ENCODE measurements at regions not wholly inside any gene's neighbourhood (a gene's known extent, or its start where the extent isn't known, plus 50 kb on each side); places are given as distances from the start of the nearest gene placed in this dataset.

DNA sequence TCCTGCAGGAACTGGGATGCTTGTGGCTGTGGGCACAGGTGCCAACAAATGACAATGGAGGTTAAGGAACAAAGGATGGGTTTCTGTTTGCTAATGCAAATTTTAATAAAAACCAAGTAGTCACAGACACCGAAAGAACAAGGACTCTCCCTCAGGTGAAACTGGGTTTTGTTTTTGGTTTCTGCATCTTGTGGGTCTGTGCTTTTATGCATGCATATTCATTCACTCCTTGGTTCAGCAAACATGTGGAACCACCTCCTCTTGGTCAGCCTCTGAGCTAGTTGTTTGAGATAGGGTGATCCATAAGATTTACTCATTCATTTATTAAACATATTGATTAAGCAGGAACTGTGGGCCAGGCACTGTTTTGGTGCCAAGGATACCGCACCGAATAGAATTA is 381.9 kb downstream of the CDK5RAP2 start:
- FAIRE-seq (no peak), DNase-seq (ENCODE audit: insufficient read length, low spot score) (no peak)
- TF ChIP-seq, protein P1, sequence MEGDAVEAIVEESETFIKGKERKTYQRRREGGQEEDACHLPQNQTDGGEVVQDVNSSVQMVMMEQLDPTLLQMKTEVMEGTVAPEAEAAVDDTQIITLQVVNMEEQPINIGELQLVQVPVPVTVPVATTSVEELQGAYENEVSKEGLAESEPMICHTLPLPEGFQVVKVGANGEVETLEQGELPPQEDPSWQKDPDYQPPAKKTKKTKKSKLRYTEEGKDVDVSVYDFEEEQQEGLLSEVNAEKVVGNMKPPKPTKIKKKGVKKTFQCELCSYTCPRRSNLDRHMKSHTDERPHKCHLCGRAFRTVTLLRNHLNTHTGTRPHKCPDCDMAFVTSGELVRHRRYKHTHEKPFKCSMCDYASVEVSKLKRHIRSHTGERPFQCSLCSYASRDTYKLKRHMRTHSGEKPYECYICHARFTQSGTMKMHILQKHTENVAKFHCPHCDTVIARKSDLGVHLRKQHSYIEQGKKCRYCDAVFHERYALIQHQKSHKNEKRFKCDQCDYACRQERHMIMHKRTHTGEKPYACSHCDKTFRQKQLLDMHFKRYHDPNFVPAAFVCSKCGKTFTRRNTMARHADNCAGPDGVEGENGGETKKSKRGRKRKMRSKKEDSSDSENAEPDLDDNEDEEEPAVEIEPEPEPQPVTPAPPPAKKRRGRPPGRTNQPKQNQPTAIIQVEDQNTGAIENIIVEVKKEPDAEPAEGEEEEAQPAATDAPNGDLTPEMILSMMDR (IDR thresholded peaks at IDR 0.05; ENCODE audit: insufficient read depth, missing control alignments) = no peak

DNA sequence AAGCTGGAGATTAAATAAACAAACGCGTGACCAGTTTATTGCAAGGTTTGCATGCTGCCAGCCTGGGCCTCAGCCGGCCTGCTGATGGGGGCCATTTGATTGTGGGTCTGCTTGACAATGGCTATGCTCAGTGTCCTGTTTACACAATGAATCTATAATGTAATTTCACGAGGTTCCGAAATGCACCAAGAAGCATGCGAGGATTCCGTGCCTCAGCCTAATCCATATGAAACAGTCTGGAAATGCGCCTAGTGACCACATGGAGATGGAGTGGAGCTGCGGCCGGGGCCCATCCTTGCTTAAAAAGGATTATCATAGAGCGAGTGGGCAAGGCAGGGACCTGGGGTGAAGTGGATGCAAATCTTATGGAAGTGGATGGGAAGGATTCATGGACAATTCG is 382.4 kb downstream of the CDK5RAP2 start:
- DNase-seq (ENCODE audit: insufficient read length, low spot score) (no peak), FAIRE-seq (no peak)
- TF ChIP-seq, protein P1 (IDR thresholded peaks at IDR 0.05; ENCODE audit: insufficient read depth, missing control alignments) = no peak

DNA sequence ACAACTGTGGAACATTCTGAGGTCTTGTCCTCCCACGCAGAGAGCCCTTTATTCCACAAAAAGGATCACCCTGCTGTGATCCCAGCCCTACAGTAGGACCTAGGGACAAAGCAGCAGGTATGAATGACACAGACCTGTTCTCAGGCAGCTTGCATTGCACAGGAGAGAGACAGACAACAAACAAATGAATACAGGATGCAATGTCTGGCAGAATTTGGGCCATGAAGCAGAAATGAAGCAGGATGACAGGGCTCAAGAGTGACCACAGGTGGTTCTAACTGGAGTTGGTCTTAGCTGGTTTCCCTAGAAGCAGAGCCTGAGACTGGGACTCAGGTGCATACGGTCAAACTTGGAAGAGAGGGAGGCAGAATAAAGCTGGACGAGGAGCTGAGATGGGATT is 388.8 kb downstream of the CDK5RAP2 start:
- TF ChIP-seq, protein P1 (IDR thresholded peaks at IDR 0.05; ENCODE audit: insufficient read depth, missing control alignments) = no peak
- no peak for FAIRE-seq
- DNase-seq (ENCODE audit: insufficient read length, low spot score) = no peak

DNA sequence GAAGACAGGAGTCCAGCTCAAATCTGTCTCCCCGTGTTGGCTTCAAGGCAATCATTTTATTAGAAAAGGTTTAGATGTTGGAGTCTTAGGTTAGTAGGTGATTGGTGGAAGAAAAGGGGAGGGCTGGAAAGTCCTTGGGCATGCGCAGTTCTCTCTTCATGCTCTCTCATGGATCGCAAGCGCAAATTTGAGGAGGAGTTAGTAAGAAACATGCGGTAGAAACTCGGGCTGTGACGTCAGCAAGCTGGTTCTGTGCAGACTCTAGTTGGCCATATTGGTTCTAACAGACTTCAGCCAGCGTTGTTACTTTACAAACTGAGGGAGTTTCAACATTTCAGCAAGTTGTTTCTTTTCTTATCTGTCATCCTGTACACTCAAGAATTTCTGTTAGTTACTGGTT is 392.2 kb downstream of the CDK5RAP2 start:
- DNase-seq (ENCODE audit: insufficient read length, low spot score) (no peak), FAIRE-seq (no peak)
- TF ChIP-seq, protein P1 (IDR thresholded peaks at IDR 0.05; ENCODE audit: insufficient read depth, missing control alignments) = no peak

DNA sequence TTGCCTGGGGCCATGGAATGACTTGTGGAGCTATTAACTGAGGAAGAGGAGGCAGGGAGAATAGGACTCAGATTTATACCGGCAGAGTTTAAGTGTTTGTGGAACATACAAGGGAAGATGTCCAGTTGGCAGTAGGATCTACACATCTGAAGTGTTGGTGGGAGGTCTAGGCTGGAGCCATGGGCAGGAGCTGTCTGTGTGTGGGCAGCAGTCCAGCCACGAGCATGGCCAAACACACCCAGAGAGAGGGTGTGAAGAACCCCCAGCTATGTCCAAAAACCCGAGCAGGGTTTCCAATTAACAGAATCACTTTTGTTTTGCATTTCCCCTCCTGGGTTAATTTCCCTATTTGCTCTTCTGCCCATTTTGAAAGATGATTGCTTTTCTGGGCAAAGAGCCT is 393.7 kb downstream of the CDK5RAP2 start:
- TF ChIP-seq, protein P1 (IDR thresholded peaks at IDR 0.05; ENCODE audit: insufficient read depth, missing control alignments) = no peak
- DNase-seq (ENCODE audit: insufficient read length, low spot score) (no peak), FAIRE-seq (no peak)

DNA sequence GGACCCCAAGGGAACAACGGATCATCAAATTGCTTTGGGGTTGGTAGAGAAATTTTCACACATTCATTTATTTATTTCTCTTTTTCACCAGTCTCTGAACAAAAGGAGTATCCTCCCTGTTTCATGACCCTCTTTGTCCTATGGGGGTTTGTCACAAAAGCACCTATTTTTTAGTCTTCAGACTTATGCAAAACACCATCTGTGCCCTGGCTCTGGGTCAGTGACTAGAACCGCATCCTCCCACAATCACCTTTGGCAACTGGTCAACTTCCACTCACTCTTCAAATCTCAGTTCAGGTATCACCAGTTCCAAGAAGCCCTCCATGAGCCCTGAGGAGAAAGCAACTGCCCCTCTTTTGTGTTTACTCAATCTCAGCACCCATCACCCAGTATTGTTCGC is 395.7 kb downstream of the CDK5RAP2 start:
- no peak for FAIRE-seq
- no peak for DNase-seq (ENCODE audit: insufficient read length, low spot score)

DNA sequence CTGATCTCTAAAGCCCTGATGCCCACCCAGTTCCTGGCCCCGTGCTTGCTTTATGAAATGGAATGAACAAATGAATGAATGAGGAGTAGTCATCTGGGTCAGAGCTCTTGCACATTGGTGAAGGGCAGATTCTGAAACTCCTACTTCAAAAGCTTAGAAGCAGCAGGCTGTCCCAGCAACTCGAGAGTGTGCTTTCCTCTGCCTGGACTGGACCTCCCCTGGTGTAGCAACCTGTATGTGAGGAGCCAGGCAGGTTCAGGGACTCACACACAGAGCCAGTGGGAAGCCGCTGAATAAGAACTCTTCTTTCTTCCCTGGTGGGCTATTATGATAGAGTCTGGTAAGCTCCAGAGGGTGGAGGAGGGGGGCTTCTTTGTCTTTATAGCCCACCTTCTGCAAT is 396.4 kb downstream of the CDK5RAP2 start:
- no peak for FAIRE-seq
- TF ChIP-seq, protein P1 (IDR thresholded peaks at IDR 0.05; ENCODE audit: insufficient read depth, missing control alignments) = no peak
- DNase-seq (ENCODE audit: insufficient read length, low spot score) = no peak

More for the DNA sequence above, 395.7 kb downstream of the CDK5RAP2 start:
- TF ChIP-seq, protein P1 (IDR thresholded peaks at IDR 0.05; ENCODE audit: insufficient read depth, missing control alignments) = no peak

Data from D721Med (cell line).